Suppressor macrophage treated with lipopolysaccharide for 1 hour (primary cell): ENCODE measurements at regions not wholly inside any gene's neighbourhood (a gene's known extent, or its start where the extent isn't known, plus 50 kb on each side); places are given as distances from the start of the nearest gene placed in this dataset.
"Not testable (repeated sequence)": the region's sequence is repeated elsewhere in the genome, so short reads cannot be mapped to it uniquely, and the experiment has no call there.

Source experiments
- DNase-seq, 3 donors: peaks; one replicate each; pipeline ENCODE4 v3.0.0-alpha.2; 2020 to 2022

GRCh38 chr16:87143661-87144121 lies 173.5 kb downstream of the C16orf95 start:
- DNase-seq: no peak

DNA sequence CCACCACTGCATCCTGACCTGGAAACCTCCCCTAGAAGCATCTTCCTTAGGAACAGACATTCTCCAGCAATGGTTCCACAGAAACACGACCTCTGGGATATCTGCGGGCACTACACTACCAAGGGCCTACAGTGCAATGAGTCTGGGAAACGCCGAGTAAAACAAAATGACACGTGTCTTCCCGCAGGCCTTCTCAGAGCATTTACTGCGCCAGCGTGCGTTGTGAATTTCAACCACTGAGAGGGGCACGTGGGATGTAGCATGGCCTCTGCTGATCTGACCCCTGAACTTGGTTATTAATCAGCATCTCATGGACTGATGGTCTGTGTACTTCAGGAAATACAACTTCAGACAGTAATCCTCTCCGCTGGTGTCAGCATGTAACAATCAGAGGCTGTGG lies 173.0 kb downstream of the C16orf95 start:
- DNase-seq: no peak

DNA sequence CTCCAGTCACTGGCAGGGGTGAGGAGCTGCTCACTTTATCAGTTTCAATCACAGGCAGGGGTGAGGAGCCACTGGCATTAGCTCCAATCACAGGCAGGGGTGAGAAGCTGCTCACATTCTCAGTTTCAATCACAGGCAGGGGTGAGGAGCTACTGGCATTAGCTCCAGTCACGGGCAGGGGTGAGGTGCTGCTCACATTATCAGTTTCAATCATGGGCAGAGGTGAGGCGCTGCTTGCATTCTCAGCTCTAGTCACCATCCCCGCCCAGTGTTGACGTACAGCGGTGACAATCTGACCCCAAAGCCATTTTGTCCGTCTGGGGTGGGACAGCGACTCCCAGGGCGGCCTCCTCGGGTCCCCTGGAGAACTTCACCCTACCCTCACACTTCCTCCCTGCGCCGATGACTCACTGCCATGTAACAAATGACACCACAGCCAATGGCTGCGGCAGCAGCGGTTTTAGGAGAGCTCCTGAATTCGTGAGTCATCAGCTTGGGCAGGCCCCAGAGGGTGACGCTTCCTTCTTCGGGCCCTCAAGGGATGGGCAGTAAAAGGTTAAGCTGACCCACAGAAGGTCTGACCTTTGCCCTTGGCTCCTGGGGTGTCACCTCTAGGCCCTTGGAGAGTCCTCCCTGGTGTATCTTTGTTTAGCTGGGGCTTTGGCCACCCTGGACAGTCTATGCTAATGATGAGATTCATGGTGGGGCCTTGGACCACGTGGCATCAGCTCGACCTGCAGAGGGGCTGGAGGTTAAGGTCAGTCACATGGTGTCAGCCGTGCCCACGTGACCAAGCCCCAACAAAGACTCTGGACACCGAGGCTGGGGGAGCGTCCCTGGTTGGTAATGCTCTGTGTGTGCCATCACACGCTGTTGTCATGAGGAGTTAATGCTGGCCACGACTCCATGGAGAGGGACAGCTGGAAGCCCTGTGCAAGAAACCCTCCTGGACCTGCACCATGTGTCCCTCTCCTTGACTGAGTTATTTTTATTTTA lies 171.7 kb downstream of the C16orf95 start:
- peak; percentile 14 to 55 (median 47) for DNase-seq

- DNase-seq: no peak
Measured at GRCh38 chr16:87146676-87147075, 170.5 kb downstream of the C16orf95 start.

DNA sequence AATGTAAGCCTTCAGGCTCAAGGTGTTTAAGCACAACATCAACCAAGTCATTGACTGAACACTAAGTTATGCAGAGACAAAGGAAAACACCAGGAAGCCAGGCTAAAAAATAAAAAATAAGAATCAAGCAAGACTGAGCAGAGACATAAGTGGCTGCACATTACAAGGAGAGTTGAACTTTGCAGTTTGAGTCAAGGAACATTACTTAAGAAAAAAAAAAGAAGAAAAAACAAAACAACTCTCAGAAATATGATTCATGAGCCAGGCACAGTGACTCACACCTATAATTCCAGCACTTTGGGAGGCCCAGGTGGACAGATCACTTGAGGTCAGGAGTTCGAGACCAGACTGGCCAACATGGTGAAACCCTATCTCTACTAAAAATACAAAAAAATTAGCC lies 168.1 kb downstream of the C16orf95 start:
- no peak for DNase-seq

DNA sequence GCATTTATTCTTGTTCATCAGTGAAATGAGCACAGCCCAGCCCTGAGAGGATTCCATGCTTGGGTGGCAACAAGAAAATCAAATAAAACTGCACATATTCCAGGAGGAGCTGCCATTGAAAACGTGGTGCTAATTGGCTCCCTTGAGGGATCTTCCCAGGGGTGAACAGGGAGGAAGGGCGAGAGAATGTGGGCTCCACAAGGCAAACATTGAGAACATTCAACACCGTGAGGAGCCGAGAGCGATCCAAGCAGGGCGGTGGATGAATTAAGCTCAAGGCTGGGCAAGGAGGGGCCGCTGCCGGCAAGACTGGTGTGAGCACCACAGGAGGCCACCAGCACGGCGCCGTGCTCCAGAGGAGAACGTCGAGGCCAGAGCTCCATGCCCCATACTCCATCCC lies 166.9 kb downstream of the C16orf95 start:
- no peak for DNase-seq

- DNase-seq: no peak
Measured at GRCh38 chr16:87150681-87151280, 166.4 kb downstream of the C16orf95 start.

DNA sequence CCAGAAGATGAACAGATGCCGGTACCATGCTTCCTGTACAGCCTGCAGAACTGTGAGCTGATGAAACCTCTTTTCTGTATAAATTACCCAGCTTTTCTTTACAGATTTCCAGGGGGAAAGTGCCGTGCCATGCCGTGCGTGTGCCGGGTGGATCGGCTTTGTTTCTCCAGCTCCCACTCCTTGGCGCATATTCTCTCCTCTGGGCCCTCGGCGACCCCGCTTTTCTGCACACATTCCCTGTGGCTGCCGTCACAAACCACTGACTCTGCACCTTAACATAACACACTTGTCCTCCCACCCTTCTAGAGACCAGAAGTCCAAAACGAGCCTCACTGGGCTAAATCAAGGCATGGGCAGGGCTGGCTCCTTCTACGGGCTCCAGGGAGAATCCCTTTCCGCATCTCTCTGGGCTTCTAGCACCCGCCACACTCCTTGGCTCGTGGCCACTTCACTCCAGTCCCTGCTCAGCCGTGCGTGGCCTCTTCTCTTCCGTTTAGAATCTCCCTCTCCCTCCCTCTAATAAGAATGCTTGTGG lies 164.9 kb downstream of the C16orf95 start:
- DNase-seq: no peak

DNA sequence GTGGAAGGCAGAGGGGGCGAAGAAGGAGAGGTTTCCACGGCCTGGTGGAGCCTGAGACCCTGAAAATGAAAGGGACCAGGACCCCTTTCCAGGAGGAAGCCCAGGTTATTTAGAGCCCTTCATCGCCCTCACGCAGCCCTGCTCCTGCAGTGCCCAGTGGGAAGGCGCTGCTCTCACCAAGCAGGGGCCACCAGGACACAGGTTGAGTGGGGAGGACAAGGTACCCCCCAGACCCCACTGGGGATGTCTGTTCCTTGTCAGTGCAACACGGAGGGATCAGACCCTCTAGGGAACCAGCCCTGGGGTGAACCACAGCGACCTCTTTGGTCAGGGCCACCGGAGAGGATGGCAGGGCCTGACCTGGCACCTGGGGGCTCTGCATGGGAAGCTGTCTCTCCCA lies 163.9 kb downstream of the C16orf95 start:
- no peak for DNase-seq

DNA sequence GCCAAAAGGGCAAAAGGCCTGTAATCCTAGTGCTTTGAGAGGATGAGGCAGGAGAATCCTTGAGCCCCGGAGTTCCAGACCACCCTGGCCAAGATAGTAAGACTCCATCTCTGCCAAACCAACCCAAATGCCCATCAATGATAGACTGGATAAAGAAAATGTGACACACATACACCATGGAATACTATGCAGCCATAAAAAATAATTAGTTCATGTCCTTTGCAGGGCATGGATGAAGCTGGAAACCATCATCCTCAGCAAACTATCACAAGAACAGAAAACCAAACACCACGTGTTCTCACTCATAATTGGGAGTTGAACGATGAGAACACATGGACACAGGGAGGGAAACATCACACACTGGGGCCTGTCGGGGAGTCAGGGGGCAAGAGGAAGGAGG lies 161.9 kb downstream of the C16orf95 start:
- DNase-seq: not testable (repeated sequence)

DNA sequence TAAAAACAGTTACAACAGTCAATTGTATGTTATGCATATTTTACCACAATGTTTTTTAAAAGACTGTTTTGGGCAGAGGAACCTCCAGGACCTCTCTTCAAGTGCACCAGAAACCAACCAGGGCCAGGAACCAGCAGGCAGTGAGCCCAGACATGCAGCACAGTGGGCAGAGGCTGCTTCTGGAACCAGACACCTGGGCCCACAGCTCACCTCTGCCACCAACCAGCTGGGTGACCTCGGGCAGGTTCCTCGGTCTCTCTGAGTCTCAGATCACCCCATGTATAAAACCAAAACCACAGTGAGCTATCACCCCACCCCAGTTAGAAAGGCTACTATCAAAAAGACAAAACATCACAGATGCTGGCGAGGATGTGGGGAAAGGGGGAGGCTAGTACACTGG lies 161.0 kb downstream of the C16orf95 start:
- DNase-seq: no peak

DNA sequence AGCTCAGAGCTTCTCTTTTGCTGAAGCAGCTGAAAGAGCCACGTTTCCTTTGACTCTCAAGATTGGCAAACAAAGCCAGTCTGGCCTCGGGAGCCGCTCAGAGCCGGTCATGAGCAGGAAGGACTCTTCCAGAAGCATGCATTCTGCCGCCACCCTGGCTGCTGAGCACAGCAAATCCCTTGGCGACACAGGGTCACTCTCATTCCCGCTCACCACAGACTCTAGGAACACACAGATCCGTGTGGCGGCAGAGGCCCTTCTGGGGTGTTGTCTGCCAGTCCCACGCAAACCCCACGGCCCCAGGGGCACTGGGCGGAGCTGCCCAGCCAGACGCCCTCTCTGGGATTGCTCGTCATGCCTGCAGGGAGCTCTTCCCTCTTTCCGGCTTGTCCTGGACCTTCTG lies 157.0 kb downstream of the C16orf95 start:
- no peak for DNase-seq

- no peak for DNase-seq
Measured at GRCh38 chr16:87160701-87161337, 156.4 kb downstream of the C16orf95 start.

- DNase-seq: not testable (repeated sequence)
Measured at GRCh38 chr16:87161410-87161809, 155.8 kb downstream of the C16orf95 start.

DNA sequence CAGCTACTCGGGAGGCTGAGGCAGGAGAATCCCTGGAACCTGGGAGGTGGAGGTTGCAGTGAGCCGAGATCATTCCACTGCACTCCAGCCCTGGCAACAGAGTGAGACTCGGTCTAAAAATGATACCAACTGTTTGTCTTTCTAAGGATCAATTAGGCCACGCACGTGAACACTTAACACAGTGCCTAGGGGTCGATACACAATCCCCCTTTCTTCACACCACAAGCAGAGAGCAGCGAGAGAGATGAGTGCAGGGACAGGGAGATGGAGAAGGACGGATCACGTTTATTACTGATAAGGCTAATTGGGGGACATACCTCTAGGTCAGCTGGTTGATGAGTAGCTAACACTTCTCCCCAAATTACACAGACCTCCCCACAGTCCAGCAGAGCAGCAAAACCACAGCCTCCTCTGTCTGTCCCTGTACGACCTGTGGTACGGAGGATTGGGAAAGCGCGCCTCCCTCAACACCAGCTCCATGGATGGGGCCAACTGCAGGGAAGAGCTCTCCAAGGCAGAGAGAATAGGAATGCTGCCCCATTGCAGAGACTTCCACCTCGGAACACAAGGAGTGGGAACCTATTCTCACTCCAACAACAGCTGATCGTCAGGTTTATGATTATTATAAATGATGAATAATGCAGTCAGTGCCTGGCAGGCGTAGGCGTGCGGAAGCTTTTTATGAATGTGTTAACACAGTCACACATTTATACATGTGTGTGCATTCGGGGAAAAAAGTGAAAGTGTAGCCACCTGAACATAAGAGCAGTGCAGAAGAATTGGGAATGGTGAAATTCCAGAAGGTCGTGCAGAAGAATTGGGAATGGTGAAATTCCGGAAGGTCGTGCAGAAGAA lies 155.1 kb downstream of the C16orf95 start:
- DNase-seq: peak in 1 of 3 donors; percentile 7

DNA sequence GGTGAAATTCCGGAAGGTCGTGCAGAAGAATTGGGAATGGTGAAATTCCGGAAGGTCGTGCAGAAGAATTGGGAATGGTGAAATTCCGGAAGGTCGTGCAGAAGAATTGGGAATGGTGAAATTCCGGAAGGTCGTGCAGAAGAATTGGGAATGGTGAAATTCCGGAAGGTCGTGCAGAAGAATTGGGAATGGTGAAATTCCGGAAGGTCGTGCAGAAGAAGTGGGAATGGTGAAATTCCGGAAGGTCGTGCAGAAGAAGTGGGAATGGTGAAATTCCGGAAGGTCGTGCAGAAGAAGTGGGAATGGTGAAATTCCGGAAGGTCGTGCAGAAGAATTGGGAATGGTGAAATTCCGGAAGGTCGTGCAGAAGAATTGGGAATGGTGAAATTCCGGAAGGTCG lies 154.4 kb downstream of the C16orf95 start:
- not testable (repeated sequence) for DNase-seq

- peak in 1 of 3 donors; percentile 14 for DNase-seq
Measured at GRCh38 chr16:87163637-87164036, 153.6 kb downstream of the C16orf95 start.

DNA sequence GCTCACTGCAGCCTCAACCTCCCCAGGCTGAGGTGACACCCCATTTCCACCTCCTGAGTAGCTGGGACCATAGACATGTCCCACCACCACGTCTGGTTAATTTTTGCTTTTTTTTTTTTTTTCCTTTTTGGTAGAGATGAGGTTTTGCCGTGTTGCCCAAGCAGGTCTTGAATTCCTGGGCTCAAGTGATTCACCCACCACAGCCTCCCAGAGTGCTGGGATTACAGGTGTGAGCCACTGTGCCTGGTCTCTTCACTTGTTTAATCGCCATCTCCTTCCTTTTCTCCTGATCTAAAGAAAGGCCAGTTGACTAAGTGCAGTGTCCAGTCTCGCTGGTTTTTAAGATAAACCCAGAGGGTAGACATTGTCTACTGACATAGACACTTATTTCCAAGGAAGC lies 152.0 kb downstream of the C16orf95 start:
- no peak for DNase-seq

- DNase-seq: no peak
Measured at GRCh38 chr16:87165885-87166284, 151.3 kb downstream of the C16orf95 start.

DNA sequence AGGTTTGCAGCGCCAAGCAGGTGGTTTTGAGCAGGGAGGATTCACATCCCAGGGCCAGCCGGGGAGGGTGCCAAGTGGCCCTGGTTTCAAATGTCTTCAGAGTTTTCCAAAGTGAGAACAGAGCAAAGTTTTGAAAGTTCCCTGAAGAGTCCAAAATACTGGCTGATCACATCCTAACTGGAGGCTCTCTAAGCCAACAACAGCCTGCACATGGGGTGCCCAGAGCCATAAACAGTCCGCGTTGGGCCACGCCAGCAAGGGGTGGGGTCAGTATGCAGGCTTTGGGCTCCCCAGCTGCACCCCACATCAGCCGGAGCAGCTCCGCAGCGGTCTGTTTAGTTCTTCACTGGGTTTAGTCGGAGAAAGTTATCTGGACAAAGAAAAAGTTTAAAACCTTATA lies 150.9 kb downstream of the C16orf95 start:
- DNase-seq: no peak

DNA sequence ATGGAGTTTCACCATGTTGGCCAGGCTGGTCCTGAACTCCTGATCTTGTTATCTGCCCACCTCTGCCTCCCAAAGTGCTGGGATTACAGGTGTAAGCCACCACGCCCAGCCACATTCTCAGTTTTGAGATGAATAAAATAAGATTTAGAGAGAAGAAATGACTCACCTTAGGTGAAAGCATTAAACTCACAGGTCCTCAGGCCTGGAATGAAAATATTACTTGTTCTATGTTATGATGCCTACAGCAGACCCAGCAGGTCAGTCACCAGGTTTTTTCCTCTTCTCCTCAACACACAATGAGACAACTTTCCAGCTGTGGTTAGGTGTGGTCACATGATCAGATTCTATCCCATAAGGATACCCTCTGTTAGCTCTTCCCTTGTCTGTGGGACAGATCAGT lies 150.3 kb downstream of the C16orf95 start:
- no peak for DNase-seq

DNA sequence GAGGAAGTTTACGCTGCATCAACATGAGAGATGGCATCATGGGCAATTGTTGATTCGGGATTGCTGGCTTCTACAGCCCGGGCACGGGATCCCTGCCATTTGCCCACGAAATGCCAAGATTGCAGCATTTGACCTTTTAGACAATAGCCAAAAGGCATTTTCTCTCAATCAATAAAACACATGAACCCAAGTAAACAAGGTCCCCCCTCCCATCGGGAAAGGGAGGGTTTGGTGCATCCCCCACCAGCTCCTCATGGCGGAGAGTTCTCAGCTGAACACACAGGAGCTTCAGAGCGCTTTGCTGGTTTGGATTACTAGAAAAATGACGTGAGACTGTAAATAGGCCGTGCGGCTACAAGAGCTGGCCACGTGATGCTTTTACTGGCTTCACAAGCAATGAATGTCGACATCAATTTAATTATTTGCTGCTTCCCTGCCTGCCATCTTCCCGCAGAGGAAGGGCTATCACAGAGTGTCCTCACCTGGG lies 147.6 kb downstream of the C16orf95 start:
- no peak for DNase-seq
